T-helper 17 cell (primary cell): ENCODE measurements at regions not wholly inside any gene's neighbourhood (a gene's known extent, or its start where the extent isn't known, plus 50 kb on each side); places are given as distances from the start of the nearest gene placed in this dataset.

ENCODE experiments used
- ATAC-seq: fragments of 150-1000 bp; cut with Tn5 transposase; 2 replicates; pipeline ENCODE4 v1.10.0; 2021; ENCODE audit warnings: mild to moderate bottlenecking, moderate library complexity
- DNase-seq, 3 donors: peaks; one replicate each; pipeline versions ENCODE4 v3.0.0 to v3.0.0-alpha.2; 2020 to 2021
- H3K9me3 ChIP-seq: one replicate; pipeline ENCODE4 v1.7.0; 2013; ENCODE audit warnings: low read length, mild to moderate bottlenecking; ENCODE audit not compliant: control insufficient read depth, poor library complexity, severe bottlenecking
- H3K27ac Mint-ChIP-seq: one replicate; pipeline ENCODE4 v1.8.0; 2022; ENCODE audit warnings: mild to moderate bottlenecking, moderate library complexity, mixed read lengths
- H3K27me3 Mint-ChIP-seq: one replicate; pipeline ENCODE4 v1.8.0; 2022; ENCODE audit warnings: mixed read lengths
- H3K36me3 Mint-ChIP-seq: one replicate; pipeline ENCODE4 v1.8.0; 2022; ENCODE audit warnings: low read depth, mixed read lengths
- H3K4me1 Mint-ChIP-seq: one replicate; pipeline ENCODE4 v1.8.0; 2022; ENCODE audit warnings: mild to moderate bottlenecking, mixed read lengths
- H3K4me3 Mint-ChIP-seq: one replicate; pipeline ENCODE4 v1.8.0; 2022; ENCODE audit warnings: mild to moderate bottlenecking, moderate library complexity, mixed read lengths

GRCh38 chr20:39602649-39603048 is 640.5 kb downstream of the DHX35 start:
- Mint-ChIP-seq H3K27me3 (no peaks in the 10 kb centered on the region), H3K4me3 (no peak overlapping the region), H3K4me1 (no peaks in the 10 kb centered on the region), H3K36me3 (no peaks in the 10 kb centered on the region), H3K27ac (no peak overlapping the region)
- H3K9me3 ChIP-seq, result no peaks in the 10 kb centered on the region
- DNase-seq, result no peak
- no peak for ATAC-seq

- no peak for DNase-seq
Observed at GRCh38 chr20:39600871-39601270, 638.7 kb downstream of the DHX35 start.

GRCh38 chr20:39600156-39600555 is 638.0 kb downstream of the DHX35 start:
- H3K4me1 Mint-ChIP-seq, result no peaks in the 10 kb centered on the region
- ATAC-seq (no peak), DNase-seq (no peak)
- H3K36me3 Mint-ChIP-seq, result no peaks in the 10 kb centered on the region
- no peaks in the 10 kb centered on the region for H3K9me3 ChIP-seq
- H3K4me3 Mint-ChIP-seq, result no peak overlapping the region
- no peaks in the 10 kb centered on the region for H3K27me3 Mint-ChIP-seq
- no peak overlapping the region for H3K27ac Mint-ChIP-seq

More at GRCh38 chr20:39600871-39601270, 638.7 kb downstream of the DHX35 start:
- H3K27me3 Mint-ChIP-seq, result no peaks in the 10 kb centered on the region
- no peak overlapping the region for H3K4me3 Mint-ChIP-seq
- ATAC-seq, result no peak
- H3K27ac Mint-ChIP-seq, result no peak overlapping the region
- H3K36me3 Mint-ChIP-seq, result no peaks in the 10 kb centered on the region
- H3K4me1 Mint-ChIP-seq, result no peaks in the 10 kb centered on the region
- H3K9me3 ChIP-seq, result no peaks in the 10 kb centered on the region

DNA sequence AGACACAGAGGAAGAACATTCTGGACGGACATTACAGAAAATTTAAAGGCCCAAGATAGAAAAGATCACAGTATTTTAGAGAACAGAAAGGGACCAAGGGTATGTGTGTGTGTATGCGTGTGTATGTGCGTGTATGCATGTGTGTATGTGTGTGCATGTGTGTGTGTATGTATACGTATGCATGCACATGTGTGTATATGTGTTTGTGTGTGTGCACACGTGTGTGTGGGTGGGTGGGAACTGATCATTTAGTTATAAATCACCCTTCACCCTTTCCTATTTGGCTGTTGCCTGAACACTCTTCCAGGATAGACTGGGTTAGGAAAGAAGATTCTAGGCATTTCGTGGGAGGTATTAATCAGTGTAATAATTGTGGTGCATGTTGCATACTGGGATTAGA is 634.4 kb downstream of the DHX35 start:
- Mint-ChIP-seq H3K4me3 (no peak overlapping the region), H3K4me1 (no peaks in the 10 kb centered on the region), H3K27me3 (no peaks in the 10 kb centered on the region), H3K36me3 (no peaks in the 10 kb centered on the region), H3K27ac (no peak overlapping the region)
- ATAC-seq (no peak), DNase-seq (no peak)
- H3K9me3 ChIP-seq, result no peaks in the 10 kb centered on the region

DNA sequence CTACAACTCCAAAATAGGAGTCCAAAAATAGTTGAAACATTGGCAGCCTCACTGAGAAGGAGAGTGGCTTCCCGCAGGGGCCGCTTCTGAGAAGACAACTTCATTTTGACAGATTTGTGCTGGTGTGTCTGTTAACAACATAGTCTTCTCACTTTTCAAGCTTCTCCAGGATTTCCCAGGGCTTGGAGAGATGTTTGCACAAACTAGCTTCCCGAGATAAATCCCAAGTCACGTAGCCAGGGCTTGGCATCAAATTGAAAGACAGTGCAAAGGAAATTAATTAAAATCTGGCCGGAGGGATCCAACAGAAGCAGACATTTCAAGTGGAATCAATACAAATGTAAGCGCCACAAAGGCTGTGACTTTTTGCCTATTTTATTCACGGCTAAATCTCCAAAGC is 630.2 kb downstream of the DHX35 start:
- no peaks in the 10 kb centered on the region for H3K27me3 Mint-ChIP-seq
- H3K4me3 Mint-ChIP-seq, result no peak overlapping the region
- DNase-seq (no peak), ATAC-seq (no peak)
- H3K9me3 ChIP-seq, result no peaks in the 10 kb centered on the region
- H3K27ac Mint-ChIP-seq, result no peak overlapping the region
- no peaks in the 10 kb centered on the region for H3K4me1 Mint-ChIP-seq
- H3K36me3 Mint-ChIP-seq, result peaks cover 2% of the 10 kb centered on the region

- no peak for ATAC-seq
- no peak for DNase-seq
- Mint-ChIP-seq H3K36me3 (peaks cover 2% of the 10 kb centered on the region), H3K27ac (no peak overlapping the region), H3K4me3 (no peak overlapping the region), H3K4me1 (no peaks in the 10 kb centered on the region), H3K27me3 (no peaks in the 10 kb centered on the region)
- H3K9me3 ChIP-seq, result no peaks in the 10 kb centered on the region
Observed at GRCh38 chr20:39588148-39588757, 626.1 kb downstream of the DHX35 start.

- DNase-seq (no peak), ATAC-seq (no peak)
- Mint-ChIP-seq H3K27ac (no peak overlapping the region), H3K27me3 (no peaks in the 10 kb centered on the region), H3K4me1 (no peaks in the 10 kb centered on the region), H3K36me3 (no peaks in the 10 kb centered on the region), H3K4me3 (no peak overlapping the region)
- H3K9me3 ChIP-seq, result no peaks in the 10 kb centered on the region
Observed at GRCh38 chr20:39581034-39581433, 618.9 kb downstream of the DHX35 start.

DNA sequence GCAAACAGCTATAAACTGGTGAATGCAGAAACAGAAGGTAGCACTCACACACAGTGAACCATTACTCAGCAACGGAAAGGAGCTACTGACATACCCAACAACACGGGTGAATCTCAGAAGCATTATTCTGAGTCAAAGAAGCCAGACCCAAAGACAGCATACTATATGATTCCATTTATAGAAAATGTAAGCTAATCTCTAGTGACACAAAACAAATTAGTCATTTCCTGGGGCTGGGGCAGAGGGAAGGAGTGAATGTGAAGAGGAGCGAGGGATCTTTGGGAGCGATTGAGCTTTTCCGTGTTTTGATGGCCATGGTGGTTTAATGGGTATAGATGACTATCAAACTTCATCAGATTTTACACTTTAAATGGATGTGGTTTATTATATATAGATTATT is 614.6 kb downstream of the DHX35 start:
- no peak overlapping the region for H3K4me3 Mint-ChIP-seq
- H3K27me3 Mint-ChIP-seq, result peaks cover 5% of the 10 kb centered on the region
- DNase-seq, result no peak
- H3K9me3 ChIP-seq, result no peaks in the 10 kb centered on the region
- H3K4me1 Mint-ChIP-seq, result no peaks in the 10 kb centered on the region
- no peaks in the 10 kb centered on the region for H3K36me3 Mint-ChIP-seq
- no peak for ATAC-seq
- no peak overlapping the region for H3K27ac Mint-ChIP-seq

DNA sequence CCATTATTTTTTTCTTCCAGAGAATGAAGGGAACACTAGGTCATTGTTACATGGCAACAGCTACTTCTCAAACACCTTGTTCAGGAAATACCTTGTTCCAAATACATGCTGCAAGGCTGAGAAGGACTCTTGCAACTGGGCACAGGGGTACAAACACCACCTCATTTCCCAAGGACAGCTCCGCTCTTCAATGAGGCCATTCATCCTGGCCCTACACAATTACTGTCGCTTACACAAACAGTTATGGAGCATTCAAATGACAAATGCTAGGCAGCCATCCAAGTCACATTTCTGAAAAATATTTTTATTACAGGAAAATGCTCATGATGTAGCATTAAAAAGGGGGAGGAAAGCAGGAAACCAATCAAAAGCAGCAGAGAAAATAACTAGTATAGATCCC is 611.9 kb downstream of the DHX35 start:
- no peak for DNase-seq
- H3K4me1 Mint-ChIP-seq, result no peaks in the 10 kb centered on the region
- no peak overlapping the region for H3K27ac Mint-ChIP-seq
- H3K36me3 Mint-ChIP-seq, result no peaks in the 10 kb centered on the region
- H3K9me3 ChIP-seq, result no peaks in the 10 kb centered on the region
- peaks cover 10% of the 10 kb centered on the region for H3K27me3 Mint-ChIP-seq
- H3K4me3 Mint-ChIP-seq, result no peak overlapping the region
- ATAC-seq, result no peak

DNA sequence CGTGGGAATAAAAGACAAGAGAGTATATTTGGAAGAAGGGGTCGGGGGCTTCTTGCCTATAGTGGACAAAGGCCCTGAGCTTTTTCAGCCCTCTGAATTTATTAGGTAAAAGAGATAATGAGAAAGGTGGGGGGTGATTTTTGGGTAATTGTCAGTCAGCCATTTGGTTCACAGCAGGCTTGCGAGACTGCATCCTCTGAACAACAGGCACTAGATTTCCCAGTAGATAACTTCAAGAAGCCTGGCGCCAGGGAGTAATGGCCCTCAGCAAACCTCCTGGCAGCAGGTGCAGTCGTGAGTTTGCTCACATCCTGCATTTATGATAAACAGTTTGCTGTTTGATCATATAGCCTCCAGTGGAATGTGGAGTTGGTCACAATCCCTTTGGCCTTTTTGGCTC is 609.0 kb downstream of the DHX35 start:
- Mint-ChIP-seq H3K4me3 (no peak overlapping the region), H3K36me3 (no peaks in the 10 kb centered on the region), H3K4me1 (no peaks in the 10 kb centered on the region), H3K27ac (no peak overlapping the region), H3K27me3 (peaks cover 10% of the 10 kb centered on the region)
- H3K9me3 ChIP-seq, result no peaks in the 10 kb centered on the region
- DNase-seq (no peak), ATAC-seq (no peak)

DNA sequence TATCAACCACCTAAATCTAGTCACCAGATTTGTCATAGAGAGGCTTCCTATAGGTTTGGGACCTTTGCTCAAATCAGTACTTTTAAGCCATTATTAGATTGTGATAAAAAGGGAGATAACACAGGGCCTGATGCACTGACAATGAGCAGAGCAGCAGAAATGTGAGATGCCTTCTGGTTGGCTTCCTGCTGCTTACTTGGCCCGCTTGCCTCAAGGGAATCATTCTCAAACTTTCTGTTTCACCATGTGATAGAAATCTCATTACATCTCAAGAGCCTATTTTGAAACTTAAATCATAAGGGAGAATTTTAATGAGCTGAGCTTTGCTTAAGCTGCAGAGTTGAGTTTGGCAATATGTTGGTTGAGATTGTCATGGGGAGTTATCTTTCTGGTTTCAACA is 606.0 kb downstream of the DHX35 start:
- no peak for DNase-seq
- no peaks in the 10 kb centered on the region for H3K4me1 Mint-ChIP-seq
- no peak for ATAC-seq
- peaks cover 10% of the 10 kb centered on the region for H3K27me3 Mint-ChIP-seq
- no peaks in the 10 kb centered on the region for H3K36me3 Mint-ChIP-seq
- H3K27ac Mint-ChIP-seq, result no peak overlapping the region
- H3K4me3 Mint-ChIP-seq, result no peak overlapping the region
- H3K9me3 ChIP-seq, result no peaks in the 10 kb centered on the region

DNA sequence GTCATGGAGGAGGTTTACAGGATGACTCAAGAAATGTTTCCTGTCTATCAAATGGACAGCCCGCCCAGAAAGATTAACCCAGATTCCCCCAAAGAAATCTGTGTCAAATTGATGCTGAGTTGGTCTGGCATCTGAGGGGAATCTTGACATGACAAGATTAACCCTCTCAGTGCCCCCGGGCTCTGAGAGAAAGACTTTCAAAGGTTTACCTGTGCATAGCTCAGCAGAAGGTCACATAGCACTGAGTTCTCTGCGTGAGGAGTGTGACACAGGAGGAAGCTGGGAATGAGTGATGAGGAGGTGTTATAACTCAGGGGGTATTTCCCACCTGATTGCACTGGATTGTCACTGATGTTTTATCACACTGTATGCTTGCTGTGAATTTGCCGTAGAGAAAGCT is 601.2 kb downstream of the DHX35 start:
- ATAC-seq (no peak), DNase-seq (no peak)
- no peaks in the 10 kb centered on the region for H3K9me3 ChIP-seq
- H3K4me1 Mint-ChIP-seq, result no peaks in the 10 kb centered on the region
- no peak overlapping the region for H3K4me3 Mint-ChIP-seq
- H3K36me3 Mint-ChIP-seq, result no peaks in the 10 kb centered on the region
- no peak overlapping the region for H3K27ac Mint-ChIP-seq
- H3K27me3 Mint-ChIP-seq, result peaks cover 4% of the 10 kb centered on the region

- H3K4me3 Mint-ChIP-seq, result no peak overlapping the region
- no peaks in the 10 kb centered on the region for H3K9me3 ChIP-seq
- no peak for DNase-seq
- no peaks in the 10 kb centered on the region for H3K4me1 Mint-ChIP-seq
- peaks cover 4% of the 10 kb centered on the region for H3K27me3 Mint-ChIP-seq
- no peak for ATAC-seq
- no peak overlapping the region for H3K27ac Mint-ChIP-seq
- no peaks in the 10 kb centered on the region for H3K36me3 Mint-ChIP-seq
Observed at GRCh38 chr20:39554341-39554740, 592.2 kb downstream of the DHX35 start.

DNA sequence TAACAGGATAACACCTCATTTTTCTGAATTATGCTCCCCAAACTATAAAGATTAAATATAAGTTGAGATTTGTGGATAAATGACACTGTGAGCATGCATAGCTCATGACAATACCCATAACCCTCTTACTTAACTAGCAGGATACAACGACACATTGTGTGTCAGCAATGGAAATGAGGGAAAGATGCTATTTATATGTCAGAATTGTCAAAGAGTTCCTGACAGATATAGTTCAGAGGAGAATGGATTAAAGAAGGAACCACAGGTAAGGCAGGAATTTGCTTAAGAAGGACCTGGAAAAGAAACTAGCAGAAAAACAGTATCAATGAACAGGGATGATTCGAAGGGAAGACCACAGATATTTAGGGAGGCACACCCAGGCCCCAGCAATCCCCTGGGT is 591.0 kb downstream of the DHX35 start:
- DNase-seq (no peak), ATAC-seq (no peak)
- H3K36me3 Mint-ChIP-seq, result no peaks in the 10 kb centered on the region
- no peaks in the 10 kb centered on the region for H3K9me3 ChIP-seq
- no peaks in the 10 kb centered on the region for H3K4me1 Mint-ChIP-seq
- H3K27me3 Mint-ChIP-seq, result peaks cover 4% of the 10 kb centered on the region
- H3K27ac Mint-ChIP-seq, result no peak overlapping the region
- H3K4me3 Mint-ChIP-seq, result no peak overlapping the region
